Keratinocyte (primary cell): ENCODE measurements at regions not wholly inside any gene's neighbourhood (a gene's known extent, or its start where the extent isn't known, plus 50 kb on each side); places are given as distances from the start of the nearest gene placed in this dataset.

Experiments used
- DNase-seq: peaks from one replicate; pipeline ENCODE4 v3.0.0-alpha.2; 2011; ENCODE audit warnings: low read depth, missing footprints, low spot score
- FAIRE-seq: peaks from 2 replicates; lab custom pipeline; 2011; peaks lifted over from hg19 to GRCh38; lab: Jason Lieb, UNC
- H2AFZ ChIP-seq: 2 replicates; pipeline ENCODE4 v1.6.0; 2012; ENCODE audit warnings: low read length, control low read depth, inconsistent platforms; ENCODE audit not compliant: control insufficient read depth
- H3K27ac ChIP-seq: 2 replicates; pipeline ENCODE4 v1.5.1; 2011; ENCODE audit warnings: low read length; ENCODE audit not compliant: control insufficient read depth, insufficient read depth
- H3K27me3 ChIP-seq: 3 replicates; pipeline ENCODE4 v1.6.0; 2011; ENCODE audit warnings: low read length; ENCODE audit not compliant: control insufficient read depth, insufficient read depth; ENCODE audit errors: extremely low read depth
- H3K36me3 ChIP-seq, 2 experiments: 2 replicates in 1 of 2; 3 replicates in 1 of 2; pipeline ENCODE4 v1.5.1; 2011; ENCODE audit warnings: low read length in 2 of 2, mild to moderate bottlenecking in 1 of 2; ENCODE audit not compliant: control insufficient read depth in 2 of 2, insufficient read depth in 2 of 2; ENCODE audit errors: extremely low read depth in 1 of 2
- H3K4me1 ChIP-seq: 3 replicates; pipeline ENCODE4 v1.5.1; 2011; ENCODE audit warnings: low read length; ENCODE audit not compliant: control insufficient read depth, insufficient read depth; ENCODE audit errors: extremely low read depth
- H3K4me2 ChIP-seq: 3 replicates; pipeline ENCODE4 v1.6.0; 2011; ENCODE audit warnings: low read depth, low read length; ENCODE audit not compliant: control insufficient read depth, insufficient read depth; ENCODE audit errors: extremely low read depth
- H3K4me3 ChIP-seq, 3 experiments: fragments of 200-600 bp in 1 of 3; sonication (generic) in 1 of 3; 2 replicates in 2 of 3; 3 replicates in 1 of 3; pipeline ENCODE4 v1.5.1; 2011 to 2016; ENCODE audit warnings: low read length in 3 of 3, mild to moderate bottlenecking in 3 of 3, control low read depth in 2 of 3, inconsistent platforms in 1 of 3, low read depth in 1 of 3, mixed read lengths in 1 of 3, mixed run types in 1 of 3, moderate library complexity in 1 of 3; ENCODE audit not compliant: control insufficient read depth in 2 of 3, insufficient read depth in 2 of 3; ENCODE audit errors: extremely low read depth in 1 of 3
- H3K79me2 ChIP-seq: 2 replicates; pipeline ENCODE4 v1.6.0; 2012; ENCODE audit warnings: low read length; ENCODE audit not compliant: control insufficient read depth, insufficient read depth
- H3K9ac ChIP-seq: 3 replicates; pipeline ENCODE4 v1.6.0; 2011; ENCODE audit warnings: low read length; ENCODE audit not compliant: control insufficient read depth, insufficient read depth; ENCODE audit errors: extremely low read depth
- H3K9me1 ChIP-seq: 3 replicates; pipeline ENCODE4 v1.6.0; 2011; ENCODE audit warnings: low read length; ENCODE audit not compliant: control insufficient read depth, insufficient read depth; ENCODE audit errors: extremely low read depth
- H3K9me3 ChIP-seq: 2 replicates; pipeline ENCODE4 v1.5.1; 2012; ENCODE audit warnings: low read depth, low read length; ENCODE audit not compliant: control insufficient read depth
- H4K20me1 ChIP-seq: 3 replicates; pipeline ENCODE4 v1.6.0; 2011; ENCODE audit warnings: low read length; ENCODE audit not compliant: control insufficient read depth, insufficient read depth; ENCODE audit errors: extremely low read depth
- CTCF ChIP-seq, 3 experiments: IDR thresholded peaks in 1 of 3; conservative IDR thresholded peaks in 1 of 3; optimal IDR thresholded peaks in 1 of 3; 2 replicates in 2 of 3; 3 replicates in 1 of 3; pipeline versions ENCODE3 to v1.5.1; 2011; ENCODE audit warnings: low read length in 3 of 3, mild to moderate bottlenecking in 3 of 3, moderate library complexity in 2 of 3, control low read depth in 1 of 3, inconsistent platforms in 1 of 3; ENCODE audit not compliant: insufficient read depth in 2 of 3; ENCODE audit errors: extremely low read depth in 1 of 3
- EZH2 ChIP-seq: IDR thresholded peaks from one replicate; pipeline ENCODE4 v1.6.1; 2012; ENCODE audit warnings: inconsistent platforms, mild to moderate bottlenecking, low read length, moderate library complexity
- dilution Hi-C: fragments of 300-500 bp; cut with MboI; formaldehyde crosslinking; loops from one replicate; pipeline ENCODE4 v1.7.0; 2020; ENCODE audit warnings: low sequenced_read_pairs; ENCODE audit not compliant: extremely low pct_ligation_motif_present

GRCh38 chr13:62434081-62434480, 1018.4 kb upstream of the PCDH20 start:
- dilution Hi-C loops = no loop called here
- no peak overlapping the region for H2AFZ ChIP-seq

GRCh38 chr13:62433660-62434059, 1018.0 kb upstream of the PCDH20 start:
- FAIRE-seq = no peak
- no peak overlapping the region for H3K9ac ChIP-seq

More at GRCh38 chr13:62434081-62434480, 1018.4 kb upstream of the PCDH20 start:
- Histone ChIP-seq H3K9me1 (no peaks in the 10 kb centered on the region), H3K36me3 (no peaks in the 10 kb centered on the region), H3K4me2 (no peak overlapping the region), H3K79me2 (no peaks in the 10 kb centered on the region), H3K4me1 (no peaks in the 10 kb centered on the region), H3K27me3 (no peaks in the 10 kb centered on the region), H4K20me1 (no peaks in the 10 kb centered on the region), H3K9ac (no peak overlapping the region), H3K27ac (no peak overlapping the region), H3K4me3 (no peak overlapping the region), H3K9me3 (no peaks in the 10 kb centered on the region)
- FAIRE-seq (no peak), DNase-seq (no peak)
- TF ChIP-seq CTCF (optimal IDR thresholded peaks at IDR 0.05 in 1 of 3, IDR thresholded peaks at IDR 0.05 in 1 of 3, conservative IDR thresholded peaks at IDR 0.05 in 1 of 3; ENCODE audit: extremely low read depth in 1 of 3, insufficient read depth in 2 of 3, low read length in 3 of 3) = no peak
- TF ChIP-seq EZH2 = no peak

More at GRCh38 chr13:62433660-62434059, 1018.0 kb upstream of the PCDH20 start:
- no peaks in the 10 kb centered on the region for H3K79me2 ChIP-seq
- no peaks in the 10 kb centered on the region for H3K9me3 ChIP-seq
- H3K4me3 ChIP-seq = no peak overlapping the region
- no peaks in the 10 kb centered on the region for H3K36me3 ChIP-seq
- no peaks in the 10 kb centered on the region for H3K9me1 ChIP-seq
- no peak overlapping the region for H3K27ac ChIP-seq
- dilution Hi-C loops = no loop called here
- no peak overlapping the region for H3K4me2 ChIP-seq
- H3K27me3 ChIP-seq = no peaks in the 10 kb centered on the region
- DNase-seq = no peak
- H4K20me1 ChIP-seq = no peaks in the 10 kb centered on the region
- H3K4me1 ChIP-seq = no peaks in the 10 kb centered on the region
- H2AFZ ChIP-seq = no peak overlapping the region
- TF ChIP-seq EZH2 = no peak
- TF ChIP-seq CTCF (optimal IDR thresholded peaks at IDR 0.05 in 1 of 3, IDR thresholded peaks at IDR 0.05 in 1 of 3, conservative IDR thresholded peaks at IDR 0.05 in 1 of 3; ENCODE audit: extremely low read depth in 1 of 3, insufficient read depth in 2 of 3, low read length in 3 of 3) = no peak
